Lower lobe of right lung (tissue), 2 donors: ENCODE measurements at regions not wholly inside any gene's neighbourhood (a gene's known extent, or its start where the extent isn't known, plus 50 kb on each side); places are given as distances from the start of the nearest gene placed in this dataset.

Source experiments
- ATAC-seq, 2 donors: fragments of 200-7000 bp; cut with Tn5 transposase; one replicate each; pipeline ENCODE4 v1.9.1; 2020 to 2022; ENCODE audit warnings: mild to moderate bottlenecking in 2 of 2, moderate library complexity in 2 of 2
- DNase-seq: peaks from one replicate; pipeline ENCODE4 v3.0.0-alpha.2; 2020
- H3K27ac ChIP-seq: fragments of 200-600 bp; one replicate; pipeline ENCODE4 v1.8.0; 2022
- H3K27me3 ChIP-seq: fragments of 200-600 bp; one replicate; pipeline ENCODE4 v1.8.0; 2022; ENCODE audit warnings: low read depth
- H3K36me3 ChIP-seq: fragments of 200-600 bp; one replicate; pipeline ENCODE4 v1.8.0; 2022; ENCODE audit warnings: mild to moderate bottlenecking
- H3K4me1 ChIP-seq: fragments of 200-600 bp; one replicate; pipeline ENCODE4 v1.8.0; 2022
- H3K4me3 ChIP-seq: fragments of 200-600 bp; one replicate; pipeline ENCODE4 v1.8.0; 2022; ENCODE audit warnings: mild to moderate bottlenecking
- H3K9me3 ChIP-seq: fragments of 200-600 bp; one replicate; pipeline ENCODE4 v1.8.0; 2022
- CTCF ChIP-seq: fragments of 200-600 bp; IDR thresholded peaks from one replicate; pipeline ENCODE4 v1.8.0; 2022; ENCODE audit warnings: antibody characterized with exemption, mild to moderate bottlenecking
- intact Hi-C: fragments of 100-400 bp; cut with DNase I; formaldehyde crosslinking; loops from one replicate; pipeline ENCODE4 v1.11.0; 2022
- donor health status: DM: no; HTN: yes; CAD: no; lungs with severe emphysema.

DNA sequence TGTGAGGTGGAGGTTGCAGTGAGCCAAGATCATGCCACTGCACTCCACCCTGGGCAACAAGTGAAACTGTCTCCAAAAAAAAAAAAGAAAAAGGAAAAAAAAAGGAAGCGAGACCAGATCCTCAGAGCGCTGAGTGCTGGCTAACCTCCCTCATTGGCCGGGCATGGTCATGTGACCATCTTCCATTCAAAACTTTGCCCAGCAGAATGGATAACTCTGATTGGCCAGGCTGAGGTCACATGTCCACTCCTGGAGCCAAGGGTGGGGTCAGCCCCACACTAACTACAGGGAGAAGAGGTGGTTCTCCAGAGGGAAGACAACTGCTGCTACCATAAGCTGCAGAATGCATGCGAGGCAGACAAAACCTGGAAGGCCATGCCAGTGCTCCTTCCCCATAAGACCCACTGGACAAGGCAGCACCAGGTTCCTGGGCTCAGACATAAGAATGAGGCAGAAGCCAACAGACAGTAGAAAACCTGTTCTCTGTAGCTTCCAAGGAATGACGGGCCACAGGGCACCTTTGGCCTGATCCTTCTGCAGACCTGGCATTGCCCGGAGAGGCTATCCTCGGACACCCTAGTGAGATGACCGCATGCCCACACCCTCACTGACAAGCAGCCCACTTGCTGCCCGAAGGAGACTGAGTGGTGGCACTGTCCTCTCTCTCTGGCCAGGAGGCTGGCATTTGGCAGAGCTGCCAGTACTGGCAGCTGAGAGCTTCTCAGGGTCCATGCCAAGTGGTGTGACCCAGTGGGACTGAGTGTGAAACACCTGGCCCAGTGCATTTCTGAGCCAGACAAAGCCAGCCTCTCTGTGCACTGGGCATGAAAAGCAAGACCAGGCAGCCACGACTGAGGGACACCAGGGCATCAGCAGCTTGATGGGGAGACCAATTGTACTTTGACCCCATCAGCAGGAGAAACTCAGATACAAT is 311.9 kb upstream of the SULF2 start:
- Histone ChIP-seq H3K27me3 (no peaks in the 10 kb centered on the region), H3K36me3 (no peaks in the 10 kb centered on the region), H3K27ac (no peak overlapping the region), H3K4me1 (no peaks in the 10 kb centered on the region), H3K4me3 (no peak overlapping the region), H3K9me3 (no peaks in the 10 kb centered on the region)
- ATAC-seq (no peak), DNase-seq (no peak)
- TF ChIP-seq CTCF: no peak
- intact Hi-C loops: no loop called here

DNA sequence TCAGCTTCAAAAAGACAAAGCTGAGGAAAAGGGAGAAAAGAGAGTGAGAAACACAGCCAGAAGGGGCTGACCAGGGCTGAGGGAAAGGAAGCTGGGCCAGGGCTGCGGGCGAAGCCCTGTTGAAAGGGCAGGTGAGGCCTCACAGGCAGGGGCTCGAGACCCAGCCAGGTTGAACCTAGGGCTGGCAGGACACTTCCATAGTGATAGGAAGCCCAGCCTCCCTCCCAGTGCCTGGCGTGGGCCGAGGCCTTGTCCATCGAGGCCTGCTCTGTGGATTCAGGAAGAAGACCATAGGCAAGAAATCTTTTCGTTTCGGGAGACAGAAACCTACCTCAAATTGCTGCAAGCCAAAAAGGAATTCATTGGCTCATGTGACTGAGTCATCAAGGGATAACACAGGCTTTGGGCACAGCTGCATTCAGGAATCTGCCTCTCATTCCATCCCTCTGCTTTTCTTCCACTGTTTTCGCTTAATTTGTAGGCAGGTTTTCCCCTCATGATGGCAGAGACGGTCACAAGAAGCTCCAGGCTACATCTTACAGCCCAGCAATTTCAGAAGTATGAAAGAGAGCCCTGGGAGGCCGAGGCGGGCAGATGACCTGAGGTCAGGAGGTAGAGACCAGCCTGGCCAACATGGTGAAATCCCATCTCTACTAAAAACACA is 311.1 kb upstream of the SULF2 start:
- Histone ChIP-seq H3K36me3 (no peaks in the 10 kb centered on the region), H3K4me1 (no peaks in the 10 kb centered on the region)

GRCh38 chr20:48094944-48095343 is 309.7 kb upstream of the SULF2 start:
- ATAC-seq: no peak
- Histone ChIP-seq H3K4me3 (no peak overlapping the region), H3K36me3 (no peaks in the 10 kb centered on the region), H3K27me3 (no peaks in the 10 kb centered on the region), H3K4me1 (no peaks in the 10 kb centered on the region), H3K27ac (no peak overlapping the region), H3K9me3 (no peaks in the 10 kb centered on the region)
- intact Hi-C loops: no loop called here
- no peak for TF ChIP-seq CTCF
- DNase-seq: no peak

More for the DNA sequence above, 311.1 kb upstream of the SULF2 start:
- intact Hi-C loops: no loop called here
- Histone ChIP-seq H3K27me3 (no peaks in the 10 kb centered on the region), H3K4me3 (no peak overlapping the region), H3K9me3 (no peaks in the 10 kb centered on the region), H3K27ac (no peak overlapping the region)
- DNase-seq (no peak), ATAC-seq (no peak)
- no peak for TF ChIP-seq CTCF

GRCh38 chr20:48094196-48094749 is 309.0 kb upstream of the SULF2 start:
- no peak for ATAC-seq

More at GRCh38 chr20:48094196-48094749, 309.0 kb upstream of the SULF2 start:
- no peak overlapping the region for H3K27ac ChIP-seq
- intact Hi-C loops: no loop called here
- no peaks in the 10 kb centered on the region for H3K9me3 ChIP-seq
- H3K4me1 ChIP-seq: no peaks in the 10 kb centered on the region
- no peak for DNase-seq
- no peaks in the 10 kb centered on the region for H3K36me3 ChIP-seq
- no peaks in the 10 kb centered on the region for H3K27me3 ChIP-seq
- no peak overlapping the region for H3K4me3 ChIP-seq
- no peak for TF ChIP-seq CTCF
